HG02981 (cell line): ENCODE measurements at regions not wholly inside any gene's neighbourhood (a gene's known extent, or its start where the extent isn't known, plus 50 kb on each side); places are given as distances from the start of the nearest gene placed in this dataset.
"Not testable (repeated sequence)": the region's sequence is repeated elsewhere in the genome, so short reads cannot be mapped to it uniquely, and the experiment has no call there.

Experiments
- ATAC-seq: cut with Tn5 transposase; IDR thresholded peaks from one replicate; pipeline ENCODE4 v1.9.1; 2021; ENCODE audit warnings: mild to moderate bottlenecking, moderate library complexity; ENCODE audit not compliant: unreplicated experiment

- peak; percentile 89 for ATAC-seq
Measured at GRCh38 chr4:38503689-38504395, 160.2 kb upstream of the KLF3 start.

- ATAC-seq, result no peak
Measured at GRCh38 chr4:38504396-38504715, 159.6 kb upstream of the KLF3 start.

- ATAC-seq, result no peak
Measured at GRCh38 chr4:38509551-38509950, 154.4 kb upstream of the KLF3 start.

GRCh38 chr4:38510201-38510600 is 153.8 kb upstream of the KLF3 start:
- ATAC-seq, result no peak

GRCh38 chr4:38511702-38512101 is 152.3 kb upstream of the KLF3 start:
- ATAC-seq, result no peak

- ATAC-seq, result no peak
Measured at GRCh38 chr4:38512840-38513239, 151.2 kb upstream of the KLF3 start.

GRCh38 chr4:38514465-38515146 is 149.4 kb upstream of the KLF3 start:
- ATAC-seq, result no peak

GRCh38 chr4:38516190-38516589 is 147.8 kb upstream of the KLF3 start:
- ATAC-seq, result no peak

- no peak for ATAC-seq
Measured at GRCh38 chr4:38519666-38520065, 144.3 kb upstream of the KLF3 start.

- ATAC-seq, result no peak
Measured at GRCh38 chr4:38523054-38523453, 140.9 kb upstream of the KLF3 start.

GRCh38 chr4:38523524-38524448 is 140.2 kb upstream of the KLF3 start:
- ATAC-seq, result peak; percentile 98

- no peak for ATAC-seq
Measured at GRCh38 chr4:38526412-38526811, 137.6 kb upstream of the KLF3 start.

GRCh38 chr4:38529189-38530115 is 134.5 kb upstream of the KLF3 start:
- peak; percentile 58 for ATAC-seq

GRCh38 chr4:38530486-38530885 is 133.5 kb upstream of the KLF3 start:
- ATAC-seq, result no peak

- no peak for ATAC-seq
Measured at GRCh38 chr4:38531141-38531727, 132.8 kb upstream of the KLF3 start.

- no peak for ATAC-seq
Measured at GRCh38 chr4:38532908-38533499, 131.0 kb upstream of the KLF3 start.

GRCh38 chr4:38534344-38535045 is 129.5 kb upstream of the KLF3 start:
- ATAC-seq, result no peak

GRCh38 chr4:38535071-38535470 is 128.9 kb upstream of the KLF3 start:
- not testable (repeated sequence) for ATAC-seq

GRCh38 chr4:38535717-38536116 is 128.3 kb upstream of the KLF3 start:
- no peak for ATAC-seq
